Endothelial cell of umbilical vein (primary cell): ENCODE measurements at regions not wholly inside any gene's neighbourhood (a gene's known extent, or its start where the extent isn't known, plus 50 kb on each side); places are given as distances from the start of the nearest gene placed in this dataset.

ENCODE experiments used
- BruUV-seq: library from RNA; stranded (reverse); fragments of 400-500 nt; replicated peaks from 2 replicates; lab custom pipeline; 2021; lab: Mats Ljungman, UMichigan
- CTCF ChIA-PET: fragments of 300-600, 350-600 bp; sonication (Branson Sonifier 250); formaldehyde crosslinking; loops from one replicate; lab custom pipeline; 2021; ENCODE audit warnings: antibody characterized with exemption, inconsistent platforms; lab: Charles Lee
- POLR2A ChIA-PET: fragments of 300-600, 350-600 bp; sonication (Branson Sonifier 250); formaldehyde crosslinking; loops from one replicate; lab custom pipeline; 2021; ENCODE audit warnings: antibody characterized with exemption, inconsistent platforms; lab: Charles Lee
- DNase-seq: peaks from one replicate; pipeline ENCODE4 v3.0.0-alpha.2; 2011; ENCODE audit warnings: low read depth, low spot score
- FAIRE-seq: peaks from 2 replicates; lab custom pipeline; 2011; peaks lifted over from hg19 to GRCh38; lab: Jason Lieb, UNC
- H2AFZ ChIP-seq: 2 replicates; pipeline ENCODE4 v1.6.0; 2012; ENCODE audit warnings: low read depth, low read length, control low read depth, inconsistent platforms
- H3K27ac ChIP-seq: 2 replicates; pipeline ENCODE4 v1.5.1; 2011; ENCODE audit warnings: low read depth, mild to moderate bottlenecking, control low read depth, low read length, moderate library complexity; ENCODE audit not compliant: insufficient read depth
- H3K27me3 ChIP-seq, 2 experiments: 2 replicates each; pipeline versions ENCODE4 v1.6.0 to v1.6.1; 2011; ENCODE audit warnings: low read length in 2 of 2, mixed read lengths in 1 of 2; ENCODE audit not compliant: control insufficient read depth in 2 of 2, insufficient read depth in 2 of 2
- H3K36me3 ChIP-seq, 2 experiments: 2 replicates in 1 of 2; 3 replicates in 1 of 2; pipeline ENCODE4 v1.5.1; 2011; ENCODE audit warnings: low read length in 2 of 2, mild to moderate bottlenecking in 1 of 2, moderate library complexity in 1 of 2; ENCODE audit not compliant: control insufficient read depth in 2 of 2, insufficient read depth in 2 of 2; ENCODE audit errors: extremely low read depth in 1 of 2
- H3K4me1 ChIP-seq: 3 replicates; pipeline ENCODE4 v1.5.1; 2011; ENCODE audit warnings: mild to moderate bottlenecking, low read length; ENCODE audit not compliant: control insufficient read depth, insufficient read depth; ENCODE audit errors: extremely low read depth
- H3K4me2 ChIP-seq: 2 replicates; pipeline ENCODE4 v1.6.1; 2011; ENCODE audit warnings: low read length, control low read depth, mixed read lengths; ENCODE audit not compliant: insufficient read depth
- H3K4me3 ChIP-seq, 3 experiments: fragments of 200-600 bp in 1 of 3; sonication (generic), shearing (Covaris generic) in 1 of 3; replicated peaks in 1 of 3; 2 replicates each; pipeline ENCODE4 v1.5.1; 2011 to 2016; ENCODE audit warnings: control low read depth in 3 of 3, low read length in 3 of 3, mild to moderate bottlenecking in 2 of 3, inconsistent platforms in 1 of 3, low read depth in 1 of 3, moderate library complexity in 1 of 3; ENCODE audit not compliant: insufficient read depth in 1 of 3
- H3K79me2 ChIP-seq: 2 replicates; pipeline ENCODE4 v1.6.0; 2012; ENCODE audit warnings: low read length, inconsistent platforms; ENCODE audit not compliant: control insufficient read depth, insufficient read depth
- H3K9ac ChIP-seq: replicated peaks from 2 replicates; pipeline ENCODE3; 2011; ENCODE audit warnings: low read length, control low read depth; ENCODE audit not compliant: insufficient read depth; ENCODE audit errors: extremely low read depth
- H3K9me1 ChIP-seq: replicated peaks from 3 replicates; pipeline ENCODE4 v1.6.0; 2011; ENCODE audit warnings: mild to moderate bottlenecking, low read length; ENCODE audit not compliant: control insufficient read depth, insufficient read depth; ENCODE audit errors: extremely low read depth
- H3K9me3 ChIP-seq: replicated peaks from 2 replicates; pipeline ENCODE4 v1.5.1; 2012; ENCODE audit warnings: low read length, inconsistent platforms; ENCODE audit not compliant: control insufficient read depth, insufficient read depth
- H4K20me1 ChIP-seq: replicated peaks from 2 replicates; pipeline ENCODE3; 2011; ENCODE audit warnings: mild to moderate bottlenecking, low read length; ENCODE audit not compliant: control insufficient read depth, insufficient read depth; ENCODE audit errors: extremely low read depth
- EZH2 ChIP-seq: IDR thresholded peaks from 2 replicates; pipeline ENCODE4 v1.6.1; 2012; ENCODE audit warnings: borderline replicate concordance, low read depth, mild to moderate bottlenecking, moderate library complexity, low read length, inconsistent platforms; ENCODE audit not compliant: severe bottlenecking
- FOS ChIP-seq: IDR thresholded peaks from 2 replicates; pipeline ENCODE4 v1.6.1; 2011; ENCODE audit warnings: mild to moderate bottlenecking, low read length, moderate library complexity, borderline replicate concordance; ENCODE audit not compliant: insufficient read depth
- GATA2 ChIP-seq: IDR thresholded peaks from 2 replicates; pipeline ENCODE4 v1.7.0; 2011; ENCODE audit warnings: low read depth, mild to moderate bottlenecking, moderate library complexity, mixed read lengths, low read length; ENCODE audit not compliant: insufficient read length, insufficient read depth
- JUN ChIP-seq: IDR thresholded peaks from 2 replicates; pipeline ENCODE4 v1.6.1; 2011; ENCODE audit warnings: borderline replicate concordance, low read depth; ENCODE audit not compliant: insufficient read length, insufficient read depth
- MYC ChIP-seq: IDR thresholded peaks from one replicate; pipeline ENCODE4 v1.6.1; 2011; ENCODE audit warnings: mild to moderate bottlenecking, low read depth, low read length
- POLR2A ChIP-seq: IDR thresholded peaks from 2 replicates; pipeline ENCODE4 v1.6.1; 2012; ENCODE audit warnings: low read depth, mild to moderate bottlenecking, control low read depth, low read length
- POLR2AphosphoS5 ChIP-seq: IDR thresholded peaks from 2 replicates; pipeline ENCODE4 v1.6.1; 2012; ENCODE audit warnings: low read depth, mild to moderate bottlenecking, control low read depth, low read length, moderate library complexity; ENCODE audit not compliant: insufficient read depth
- dilution Hi-C: fragments of 300-500 bp; cut with MboI; formaldehyde crosslinking; loops from one replicate; pipeline ENCODE4 v1.15.0; 2019; ENCODE audit warnings: low sequenced_read_pairs; ENCODE audit not compliant: extremely low pct_ligation_motif_present
- intact Hi-C: fragments of 100-400 bp; cut with micrococcal nuclease; formaldehyde crosslinking; loops from one replicate; pipeline ENCODE4 v1.10.0; 2022
- TF ChIP-seq, protein P1 (sequence below): IDR thresholded peaks from 2 replicates; pipeline ENCODE4 v1.6.1; 2011; ENCODE audit not compliant: insufficient read depth, insufficient read length
- TF ChIP-seq, protein P2 (sequence below), 2 donors: IDR thresholded peaks; 1 replicate in 1 of 2; 2 replicates in 1 of 2; pipeline ENCODE4 v1.5.1; 2011; ENCODE audit warnings: low read length in 2 of 2, mild to moderate bottlenecking in 2 of 2, moderate library complexity in 2 of 2, control low read depth in 1 of 2, inconsistent platforms in 1 of 2, low read depth in 1 of 2; ENCODE audit not compliant: insufficient read depth in 1 of 2; ENCODE audit errors: extremely low read depth in 1 of 2

DNA sequence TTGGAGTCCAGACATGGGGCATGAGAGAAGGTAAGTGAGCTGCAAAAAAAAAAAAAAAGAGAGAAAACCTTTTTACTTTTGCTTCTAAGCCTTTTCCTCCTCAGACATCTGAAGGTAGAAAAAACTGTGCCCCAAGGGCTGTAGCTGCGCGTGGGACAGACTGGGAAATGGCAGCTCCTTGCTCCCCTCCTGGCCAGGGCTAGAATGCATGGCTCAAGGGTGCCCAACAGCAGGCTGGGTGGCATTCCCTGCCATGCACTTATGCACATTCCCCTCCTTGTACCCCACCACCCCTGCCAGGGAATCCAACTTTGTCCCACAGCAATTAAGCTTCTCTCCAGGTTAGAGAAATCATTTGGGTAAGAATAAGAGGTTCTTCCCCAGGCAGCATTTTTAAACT lies 421.2 kb downstream of the TRAM1L1 start:
- Histone ChIP-seq H3K27me3 (no peaks in the 10 kb centered on the region), H3K27ac (no peak overlapping the region), H4K20me1 (no peaks in the 10 kb centered on the region), H3K79me2 (no peaks in the 10 kb centered on the region), H3K4me3 (no peak overlapping the region), H3K9ac (no peak overlapping the region), H3K9me3 (no peaks in the 10 kb centered on the region), H2AFZ (no peak overlapping the region), H3K4me1 (no peaks in the 10 kb centered on the region), H3K36me3 (no peaks in the 10 kb centered on the region), H3K4me2 (no peak overlapping the region), H3K9me1 (no peaks in the 10 kb centered on the region)
- ChIA-PET CTCF (interaction anchor here (0.7 to 0.9 kb wide), 2 partner anchors 12 to 1457 kb away, joined by 3 read pairs; no protein-coding TSS in a partner anchor), POLR2A (no interaction called here)
- DNase-seq (no peak), FAIRE-seq (no peak)
- intact Hi-C loops (no loop called here), dilution Hi-C loops (no loop called here)
- TF ChIP-seq GATA2 (no peak), FOS (no peak), MYC (no peak)
- no TSS peak for BruUV-seq

DNA sequence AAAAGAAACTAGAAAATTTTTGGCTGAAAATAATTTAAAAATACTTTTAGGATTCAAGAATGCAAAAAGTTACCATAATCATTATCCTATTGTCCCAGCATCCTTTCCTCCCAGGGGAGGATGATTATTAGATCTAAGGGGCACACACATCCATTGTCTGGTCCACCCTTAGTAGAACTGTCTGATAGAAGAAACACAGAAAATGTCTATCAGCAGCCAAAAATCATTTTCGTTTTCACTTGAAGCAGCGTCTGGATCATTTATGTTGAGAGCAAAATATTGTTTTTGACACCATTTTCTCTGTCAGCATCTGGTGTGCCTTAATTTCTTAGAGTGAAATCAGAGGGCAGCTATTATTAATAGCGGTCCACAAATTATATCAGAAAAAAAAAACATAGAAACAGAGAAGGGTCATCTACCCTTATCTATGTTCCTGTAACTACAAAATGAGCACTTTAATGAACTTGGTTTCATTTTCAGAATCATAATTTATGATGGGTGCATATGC lies 446.3 kb downstream of the TRAM1L1 start:
- intact Hi-C loops, result no loop called here
- dilution Hi-C loops, result no loop called here
- Histone ChIP-seq H3K4me1 (no peaks in the 10 kb centered on the region), H3K9me1 (no peaks in the 10 kb centered on the region), H3K4me3 (no peak overlapping the region), H2AFZ (no peak overlapping the region), H3K4me2 (no peak overlapping the region), H3K9me3 (no peaks in the 10 kb centered on the region), H3K36me3 (no peaks in the 10 kb centered on the region), H3K79me2 (no peaks in the 10 kb centered on the region), H3K27me3 (no peaks in the 10 kb centered on the region), H3K27ac (no peak overlapping the region), H4K20me1 (no peaks in the 10 kb centered on the region), H3K9ac (no peak overlapping the region)
- CTCF ChIA-PET, result no interaction called here
- no peak for DNase-seq
- no peak for TF ChIP-seq POLR2A
- no peak for TF ChIP-seq MYC
- no peak for TF ChIP-seq EZH2
- TF ChIP-seq, protein P1, sequence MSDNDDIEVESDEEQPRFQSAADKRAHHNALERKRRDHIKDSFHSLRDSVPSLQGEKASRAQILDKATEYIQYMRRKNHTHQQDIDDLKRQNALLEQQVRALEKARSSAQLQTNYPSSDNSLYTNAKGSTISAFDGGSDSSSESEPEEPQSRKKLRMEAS, result no peak
- TF ChIP-seq, protein P2, sequence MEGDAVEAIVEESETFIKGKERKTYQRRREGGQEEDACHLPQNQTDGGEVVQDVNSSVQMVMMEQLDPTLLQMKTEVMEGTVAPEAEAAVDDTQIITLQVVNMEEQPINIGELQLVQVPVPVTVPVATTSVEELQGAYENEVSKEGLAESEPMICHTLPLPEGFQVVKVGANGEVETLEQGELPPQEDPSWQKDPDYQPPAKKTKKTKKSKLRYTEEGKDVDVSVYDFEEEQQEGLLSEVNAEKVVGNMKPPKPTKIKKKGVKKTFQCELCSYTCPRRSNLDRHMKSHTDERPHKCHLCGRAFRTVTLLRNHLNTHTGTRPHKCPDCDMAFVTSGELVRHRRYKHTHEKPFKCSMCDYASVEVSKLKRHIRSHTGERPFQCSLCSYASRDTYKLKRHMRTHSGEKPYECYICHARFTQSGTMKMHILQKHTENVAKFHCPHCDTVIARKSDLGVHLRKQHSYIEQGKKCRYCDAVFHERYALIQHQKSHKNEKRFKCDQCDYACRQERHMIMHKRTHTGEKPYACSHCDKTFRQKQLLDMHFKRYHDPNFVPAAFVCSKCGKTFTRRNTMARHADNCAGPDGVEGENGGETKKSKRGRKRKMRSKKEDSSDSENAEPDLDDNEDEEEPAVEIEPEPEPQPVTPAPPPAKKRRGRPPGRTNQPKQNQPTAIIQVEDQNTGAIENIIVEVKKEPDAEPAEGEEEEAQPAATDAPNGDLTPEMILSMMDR (IDR thresholded peaks at IDR 0.05; ENCODE audit: extremely low read depth in 1 of 2, insufficient read depth in 1 of 2, low read depth in 1 of 2, low read length in 2 of 2), result no peak
- TF ChIP-seq GATA2, result no peak
- no peak for TF ChIP-seq POLR2AphosphoS5
- TF ChIP-seq FOS, result no peak
- no peak for TF ChIP-seq JUN
- POLR2A ChIA-PET, result no interaction called here
- no peak for FAIRE-seq
- BruUV-seq, result no TSS peak
